GM12878 (cell line): ENCODE measurements at regions not wholly inside any gene's neighbourhood (a gene's known extent, or its start where the extent isn't known, plus 50 kb on each side); places are given as distances from the start of the nearest gene placed in this dataset.

Experiments used
- CBX3 ChIP-seq: fragments of 200-600 bp; sonication (generic); IDR thresholded peaks from 2 replicates; pipeline ENCODE4 v1.6.1; 2016; ENCODE audit warnings: low read depth, borderline replicate concordance
- CTCF ChIP-seq, 3 experiments: IDR thresholded peaks in 2 of 3; conservative IDR thresholded peaks in 1 of 3; 2 replicates each; pipeline ENCODE4 v1.5.1; 2011; ENCODE audit warnings: low read depth in 3 of 3, low read length in 3 of 3, mild to moderate bottlenecking in 3 of 3, control low read depth in 2 of 3, moderate library complexity in 2 of 3, inconsistent platforms in 1 of 3, mixed read lengths in 1 of 3; ENCODE audit not compliant: control insufficient read depth in 2 of 3, insufficient read depth in 1 of 3; ENCODE audit errors: extremely low read depth in 1 of 3
- EP300 ChIP-seq, 2 experiments: fragments of 150-350 bp in 1 of 2; IDR thresholded peaks; 2 replicates each; pipeline ENCODE4 v1.6.1; 2011 to 2012; ENCODE audit warnings: low read depth in 2 of 2, low read length in 2 of 2, borderline replicate concordance in 1 of 2, improper control_type of control experiment in 1 of 2, inconsistent platforms in 1 of 2; ENCODE audit not compliant: control insufficient read depth in 1 of 2
- ESRRA ChIP-seq: IDR thresholded peaks from 2 replicates; pipeline ENCODE4 v1.6.1; 2012; ENCODE audit warnings: mild to moderate bottlenecking, low read length, improper control_type of control experiment
- FOXM1 ChIP-seq: IDR thresholded peaks from 2 replicates; pipeline ENCODE4 v1.6.1; 2012; ENCODE audit warnings: low read depth, mild to moderate bottlenecking, inconsistent platforms, low read length, moderate library complexity
- NBN ChIP-seq: fragments of 450-650 bp; IDR thresholded peaks from 2 replicates; pipeline ENCODE4 v1.6.1; 2016
- NRF1 ChIP-seq: conservative IDR thresholded peaks from 2 replicates; pipeline ENCODE4 v1.6.1; 2011; ENCODE audit warnings: mild to moderate bottlenecking, low read depth, low read length, improper control_type of control experiment
- POLR2A ChIP-seq: IDR thresholded peaks from 2 replicates; pipeline ENCODE4 v1.6.1; 2011; ENCODE audit warnings: low read depth, mild to moderate bottlenecking, low read length
- SIN3A ChIP-seq: IDR thresholded peaks from 2 replicates; pipeline ENCODE4 v1.6.1; 2012; ENCODE audit warnings: low read depth, low read length, improper control_type of control experiment
- SREBF2 ChIP-seq: IDR thresholded peaks from 2 replicates; pipeline ENCODE4 v1.6.1; 2012; ENCODE audit warnings: mild to moderate bottlenecking, low read length
- TF ChIP-seq, protein P1 (sequence below): IDR thresholded peaks from 2 replicates; pipeline ENCODE4 v1.6.1; 2012; ENCODE audit warnings: low read depth, low read length, improper control_type of control experiment
- TF ChIP-seq, protein P2 (sequence below): IDR thresholded peaks from 2 replicates; pipeline ENCODE4 v1.6.1; 2012; ENCODE audit warnings: mild to moderate bottlenecking, low read depth, low read length

- TF ChIP-seq NBN (no peak), ESRRA (no peak), POLR2A (no peak), CTCF (IDR thresholded peaks at IDR 0.05 in 2 of 3, conservative IDR thresholded peaks at IDR 0.05 in 1 of 3; ENCODE audit: control insufficient read depth in 2 of 3, extremely low read depth in 1 of 3, insufficient read depth in 1 of 3, low read depth in 3 of 3, low read length in 3 of 3) (no peak), SREBF2 (no peak), EP300 (IDR thresholded peaks at IDR 0.05; ENCODE audit: borderline replicate concordance in 1 of 2, control insufficient read depth in 1 of 2, low read depth in 2 of 2, low read length in 2 of 2) (no peak), FOXM1 (no peak), NRF1 (no peak), CBX3 (no peak), SIN3A (no peak)
- TF ChIP-seq, protein P1, sequence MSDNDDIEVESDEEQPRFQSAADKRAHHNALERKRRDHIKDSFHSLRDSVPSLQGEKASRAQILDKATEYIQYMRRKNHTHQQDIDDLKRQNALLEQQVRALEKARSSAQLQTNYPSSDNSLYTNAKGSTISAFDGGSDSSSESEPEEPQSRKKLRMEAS: no peak
- TF ChIP-seq, protein P2, sequence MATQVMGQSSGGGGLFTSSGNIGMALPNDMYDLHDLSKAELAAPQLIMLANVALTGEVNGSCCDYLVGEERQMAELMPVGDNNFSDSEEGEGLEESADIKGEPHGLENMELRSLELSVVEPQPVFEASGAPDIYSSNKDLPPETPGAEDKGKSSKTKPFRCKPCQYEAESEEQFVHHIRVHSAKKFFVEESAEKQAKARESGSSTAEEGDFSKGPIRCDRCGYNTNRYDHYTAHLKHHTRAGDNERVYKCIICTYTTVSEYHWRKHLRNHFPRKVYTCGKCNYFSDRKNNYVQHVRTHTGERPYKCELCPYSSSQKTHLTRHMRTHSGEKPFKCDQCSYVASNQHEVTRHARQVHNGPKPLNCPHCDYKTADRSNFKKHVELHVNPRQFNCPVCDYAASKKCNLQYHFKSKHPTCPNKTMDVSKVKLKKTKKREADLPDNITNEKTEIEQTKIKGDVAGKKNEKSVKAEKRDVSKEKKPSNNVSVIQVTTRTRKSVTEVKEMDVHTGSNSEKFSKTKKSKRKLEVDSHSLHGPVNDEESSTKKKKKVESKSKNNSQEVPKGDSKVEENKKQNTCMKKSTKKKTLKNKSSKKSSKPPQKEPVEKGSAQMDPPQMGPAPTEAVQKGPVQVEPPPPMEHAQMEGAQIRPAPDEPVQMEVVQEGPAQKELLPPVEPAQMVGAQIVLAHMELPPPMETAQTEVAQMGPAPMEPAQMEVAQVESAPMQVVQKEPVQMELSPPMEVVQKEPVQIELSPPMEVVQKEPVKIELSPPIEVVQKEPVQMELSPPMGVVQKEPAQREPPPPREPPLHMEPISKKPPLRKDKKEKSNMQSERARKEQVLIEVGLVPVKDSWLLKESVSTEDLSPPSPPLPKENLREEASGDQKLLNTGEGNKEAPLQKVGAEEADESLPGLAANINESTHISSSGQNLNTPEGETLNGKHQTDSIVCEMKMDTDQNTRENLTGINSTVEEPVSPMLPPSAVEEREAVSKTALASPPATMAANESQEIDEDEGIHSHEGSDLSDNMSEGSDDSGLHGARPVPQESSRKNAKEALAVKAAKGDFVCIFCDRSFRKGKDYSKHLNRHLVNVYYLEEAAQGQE: no peak
Observed at GRCh38 chr15:25611603-25612002, 172.8 kb upstream of the UBE3A start.
